ENCODE measurements at regions not wholly inside any gene's neighbourhood (a gene's known extent, or its start where the extent isn't known, plus 50 kb on each side); places are given as distances from the start of the nearest gene placed in this dataset.
A peak's percentile ranks its signal among the peaks of the same experiment; 100 is the strongest.

- no peak overlapping the region for H3K27ac ChIP-seq (ENCODE audit: insufficient read length, low read depth, low read length)
- no peak overlapping the region for H3K4me2 ChIP-seq (ENCODE audit: insufficient read depth, insufficient read length, low read length)
- no peak overlapping the region for H4K91ac ChIP-seq (ENCODE audit: insufficient read length, low read depth, low read length)
- no peak overlapping the region for H2BK5ac ChIP-seq (ENCODE audit: insufficient read length, low read length)
- no peak overlapping the region for H4K8ac ChIP-seq (replicated peaks; ENCODE audit: insufficient read length, low read depth, low read length)
- no peaks in the 10 kb centered on the region for H4K20me1 ChIP-seq (ENCODE audit: control insufficient read depth, insufficient read depth, insufficient read length)
- H3K4me1 Mint-ChIP-seq: 0 out of 4 replicates have a peak, but pooled peaks cover 0 to 4% of the 10 kb centered on the region in 2 experiments
- H3K36me3 Mint-ChIP-seq (ENCODE audit: insufficient read depth in 1 of 3, low read depth in 3 of 3): peaks cover 0 to 4% (median 3%) of the 10 kb centered on the region in 3 experiments; a peak in 3 of 7 replicates
- no peak overlapping the region for H2AFZ ChIP-seq (ENCODE audit: low read length)
- no peak overlapping the region for H3K23ac ChIP-seq (ENCODE audit: insufficient read length, low read depth, low read length)
- no peak overlapping the region for H2BK20ac ChIP-seq (ENCODE audit: low read depth, low read length, poor library complexity, severe bottlenecking)
- no peak for DNase-seq
- H3K4me3 Mint-ChIP-seq: no peak overlapping the region
- no peak overlapping the region for H4K5ac ChIP-seq (ENCODE audit: insufficient read length, low read depth, low read length)
- H3K79me1 ChIP-seq (ENCODE audit: insufficient read depth, low read depth, low read length, poor library complexity, severe bottlenecking): no peaks in the 10 kb centered on the region
- peaks cover 20% of the 10 kb centered on the region for H3K27me3 Mint-ChIP-seq (ENCODE audit: low read depth)
- no peaks in the 10 kb centered on the region for H3K23me2 ChIP-seq (ENCODE audit: insufficient read length, low read depth, low read length, poor library complexity, severe bottlenecking)
- H3K79me2 ChIP-seq (ENCODE audit: insufficient read depth, low read length): no peaks in the 10 kb centered on the region
- peak overlapping the region in 1 of 3 experiments; percentile 63; a peak in 1 of 7 replicates for H3K27ac Mint-ChIP-seq
- no peak overlapping the region for H2AK5ac ChIP-seq (ENCODE audit: insufficient read length, low read length)
- WGBS (ENCODE audit: extremely low coverage, insufficient read length, low lambda C conversion rate): no CpG with 5 or more reads among the region's 3 CpGs
- H3K9me3 Mint-ChIP-seq: peaks cover 32 to 37% of the 10 kb centered on the region in 2 experiments
- no peak overlapping the region for H3K18ac ChIP-seq (ENCODE audit: insufficient read length, low read depth, low read length)
- no peaks in the 10 kb centered on the region for H3K27me3 ChIP-seq (ENCODE audit: insufficient read depth, low read length)
- H3K9me3 ChIP-seq (ENCODE audit: control insufficient read depth, low read depth, low read length): no peaks in the 10 kb centered on the region
- H3T11ph ChIP-seq (ENCODE audit: low read length): no peak overlapping the region
- no peak overlapping the region for H2BK12ac ChIP-seq (ENCODE audit: insufficient read length, low read depth, low read length)
- H3K4me1 ChIP-seq (ENCODE audit: insufficient read depth, low read length): no peaks in the 10 kb centered on the region
- H3K56ac ChIP-seq (ENCODE audit: insufficient read length, low read depth, low read length): no peak overlapping the region
- TF ChIP-seq, protein P1, sequence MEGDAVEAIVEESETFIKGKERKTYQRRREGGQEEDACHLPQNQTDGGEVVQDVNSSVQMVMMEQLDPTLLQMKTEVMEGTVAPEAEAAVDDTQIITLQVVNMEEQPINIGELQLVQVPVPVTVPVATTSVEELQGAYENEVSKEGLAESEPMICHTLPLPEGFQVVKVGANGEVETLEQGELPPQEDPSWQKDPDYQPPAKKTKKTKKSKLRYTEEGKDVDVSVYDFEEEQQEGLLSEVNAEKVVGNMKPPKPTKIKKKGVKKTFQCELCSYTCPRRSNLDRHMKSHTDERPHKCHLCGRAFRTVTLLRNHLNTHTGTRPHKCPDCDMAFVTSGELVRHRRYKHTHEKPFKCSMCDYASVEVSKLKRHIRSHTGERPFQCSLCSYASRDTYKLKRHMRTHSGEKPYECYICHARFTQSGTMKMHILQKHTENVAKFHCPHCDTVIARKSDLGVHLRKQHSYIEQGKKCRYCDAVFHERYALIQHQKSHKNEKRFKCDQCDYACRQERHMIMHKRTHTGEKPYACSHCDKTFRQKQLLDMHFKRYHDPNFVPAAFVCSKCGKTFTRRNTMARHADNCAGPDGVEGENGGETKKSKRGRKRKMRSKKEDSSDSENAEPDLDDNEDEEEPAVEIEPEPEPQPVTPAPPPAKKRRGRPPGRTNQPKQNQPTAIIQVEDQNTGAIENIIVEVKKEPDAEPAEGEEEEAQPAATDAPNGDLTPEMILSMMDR (conservative IDR thresholded peaks at IDR 0.05): peak; percentile 53
- no peak overlapping the region for H3K4ac ChIP-seq (ENCODE audit: low read depth, low read length)
- H2BK15ac ChIP-seq (ENCODE audit: low read depth, low read length): no peak overlapping the region
- H2BK120ac ChIP-seq (ENCODE audit: low read depth, low read length, poor library complexity, severe bottlenecking): no peak overlapping the region
- no peak overlapping the region for H3K14ac ChIP-seq (ENCODE audit: insufficient read depth, low read length)
- no peak overlapping the region for H3K9ac ChIP-seq (ENCODE audit: extremely low read depth, insufficient read length, low read length)
These were observed 72.9 kb upstream of the ZNF469 start for GRCh38 chr16:88309908-88310265.

Data from H9 (cell line).